ENCODE measurements at regions not wholly inside any gene's neighbourhood (a gene's known extent, or its start where the extent isn't known, plus 50 kb on each side); places are given as distances from the start of the nearest gene placed in this dataset.
"Not testable (repeated sequence)": the region's sequence is repeated elsewhere in the genome, so short reads cannot be mapped to it uniquely, and the experiment has no call there.

GRCh38 chr15:22240403-22240802 lies 160.1 kb downstream of the OR4M2 start:
- H3K9me3 ChIP-seq = no peaks in the 10 kb centered on the region
- no peaks in the 10 kb centered on the region for H3K27me3 ChIP-seq
- WGBS, 2 donors = 89 to 92% methylated on average over 8 of the region's 8 CpGs
- H3K36me3 ChIP-seq (ENCODE audit: low read depth, missing control alignments) = no peaks in the 10 kb centered on the region
- no peak overlapping the region for H3K27ac ChIP-seq
- H3K4me3 ChIP-seq = no peak overlapping the region
- TF ChIP-seq CTCF (IDR thresholded peaks at IDR 0.05) (no peak), POLR2A (IDR thresholded peaks at IDR 0.05) (no peak)
- no peaks in the 10 kb centered on the region for H3K4me1 ChIP-seq
- intact Hi-C loops (cut with DNase I; ENCODE audit: low total_unique reads) = no loop called here
- DNase-seq = no peak

- Histone ChIP-seq H3K36me3 (ENCODE audit: low read depth, missing control alignments) (no peaks in the 10 kb centered on the region), H3K27ac (no peak overlapping the region), H3K27me3 (no peaks in the 10 kb centered on the region), H3K4me3 (no peak overlapping the region), H3K9me3 (no peaks in the 10 kb centered on the region), H3K4me1 (no peaks in the 10 kb centered on the region)
- WGBS, 2 donors = 58 to 84% methylated on average over 7 of the region's 7 CpGs
- intact Hi-C loops (cut with DNase I; ENCODE audit: low total_unique reads) = no loop called here
- TF ChIP-seq CTCF (IDR thresholded peaks at IDR 0.05) (no peak), POLR2A (IDR thresholded peaks at IDR 0.05) (no peak)
- no peak for DNase-seq
Observed at GRCh38 chr15:22240986-22241385, 160.7 kb downstream of the OR4M2 start.

GRCh38 chr15:22241451-22241850 lies 161.1 kb downstream of the OR4M2 start:
- Histone ChIP-seq H3K27ac (no peak overlapping the region), H3K4me1 (no peaks in the 10 kb centered on the region), H3K9me3 (no peaks in the 10 kb centered on the region), H3K36me3 (ENCODE audit: low read depth, missing control alignments) (no peaks in the 10 kb centered on the region), H3K4me3 (no peak overlapping the region), H3K27me3 (no peaks in the 10 kb centered on the region)
- 90 to 95% methylated on average over 6 to 8 of the region's 8 CpGs for WGBS, 2 donors
- TF ChIP-seq POLR2A (IDR thresholded peaks at IDR 0.05) = no peak
- intact Hi-C loops (cut with DNase I; ENCODE audit: low total_unique reads) = no loop called here
- DNase-seq = no peak

- H3K36me3 ChIP-seq (ENCODE audit: low read depth, missing control alignments); H3K27me3 ChIP-seq; H3K4me1 ChIP-seq; intact Hi-C loops (cut with DNase I; ENCODE audit: low total_unique reads); DNase-seq; H3K4me3 ChIP-seq; H3K27ac ChIP-seq; H3K9me3 ChIP-seq: not testable (repeated sequence)
- 76 to 83% methylated on average over 9 of the region's 9 CpGs for WGBS, 2 donors
Observed at GRCh38 chr15:22242311-22242710, 162.0 kb downstream of the OR4M2 start.

- Histone ChIP-seq H3K27ac (no peak overlapping the region), H3K4me3 (no peak overlapping the region), H3K4me1 (no peaks in the 10 kb centered on the region), H3K9me3 (no peaks in the 10 kb centered on the region), H3K36me3 (ENCODE audit: low read depth, missing control alignments) (no peaks in the 10 kb centered on the region), H3K27me3 (no peaks in the 10 kb centered on the region)
- intact Hi-C loops (cut with DNase I; ENCODE audit: low total_unique reads) = no loop called here
- no peak for DNase-seq
- 86 to 92% methylated on average over 8 of the region's 8 CpGs for WGBS, 2 donors
- no peak for TF ChIP-seq CTCF (IDR thresholded peaks at IDR 0.05)
- no peak for TF ChIP-seq POLR2A (IDR thresholded peaks at IDR 0.05)
Observed at GRCh38 chr15:22243440-22244130, 163.3 kb downstream of the OR4M2 start.

- H3K27ac ChIP-seq; H3K4me3 ChIP-seq; intact Hi-C loops (cut with DNase I; ENCODE audit: low total_unique reads); DNase-seq; H3K27me3 ChIP-seq; H3K9me3 ChIP-seq; H3K4me1 ChIP-seq; H3K36me3 ChIP-seq (ENCODE audit: low read depth, missing control alignments): not testable (repeated sequence)
- 89 to 98% methylated on average over 7 of the region's 7 CpGs for WGBS, 2 donors
Observed at GRCh38 chr15:22249511-22249910, 169.2 kb downstream of the OR4M2 start.

GRCh38 chr15:22250501-22251290 lies 170.4 kb downstream of the OR4M2 start:
- 72 to 85% methylated on average over 14 to 18 of the region's 18 CpGs for WGBS, 2 donors
- intact Hi-C loops (cut with DNase I; ENCODE audit: low total_unique reads); H3K9me3 ChIP-seq; H3K36me3 ChIP-seq (ENCODE audit: low read depth, missing control alignments); H3K4me1 ChIP-seq; H3K27ac ChIP-seq; H3K4me3 ChIP-seq; DNase-seq; H3K27me3 ChIP-seq: not testable (repeated sequence)

Measured in testis (tissue), 2 donors.